Hippocampal formation (tissue), 2 donors: ENCODE measurements at regions not wholly inside any gene's neighbourhood (a gene's known extent, or its start where the extent isn't known, plus 50 kb on each side); places are given as distances from the start of the nearest gene placed in this dataset.
"Not testable (repeated sequence)": the region's sequence is repeated elsewhere in the genome, so short reads cannot be mapped to it uniquely, and the experiment has no call there.

ENCODE experiments used
- DNase-seq, 2 donors: peaks; one replicate each; lab custom pipeline; 2025; lab: John Stamatoyannopoulos, UW

DNA sequence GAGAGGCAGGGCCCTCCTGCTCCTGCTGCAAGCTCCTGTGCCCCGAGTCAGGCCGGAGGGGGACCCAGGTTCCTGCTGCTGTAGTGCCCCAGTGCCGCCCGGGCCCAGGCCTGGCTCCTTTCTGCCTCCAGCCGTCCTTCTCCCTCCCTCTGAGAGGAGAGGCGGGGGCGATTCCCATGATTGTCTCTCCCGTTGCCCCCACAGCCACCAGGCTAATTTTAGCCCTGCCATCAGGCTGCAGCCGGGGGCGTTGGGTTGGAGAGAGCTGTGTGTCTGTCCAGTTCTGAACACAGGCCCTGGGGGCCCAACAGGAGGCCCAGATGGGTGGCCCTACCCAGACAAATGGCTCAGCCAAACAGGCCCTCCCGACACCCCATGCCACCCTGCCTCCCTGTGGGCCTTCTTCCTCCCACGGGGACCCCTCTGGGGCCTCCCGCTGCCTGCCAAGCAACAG is 214.8 kb downstream of the TBC1D2B start:
- DNase-seq, result no peak

DNA sequence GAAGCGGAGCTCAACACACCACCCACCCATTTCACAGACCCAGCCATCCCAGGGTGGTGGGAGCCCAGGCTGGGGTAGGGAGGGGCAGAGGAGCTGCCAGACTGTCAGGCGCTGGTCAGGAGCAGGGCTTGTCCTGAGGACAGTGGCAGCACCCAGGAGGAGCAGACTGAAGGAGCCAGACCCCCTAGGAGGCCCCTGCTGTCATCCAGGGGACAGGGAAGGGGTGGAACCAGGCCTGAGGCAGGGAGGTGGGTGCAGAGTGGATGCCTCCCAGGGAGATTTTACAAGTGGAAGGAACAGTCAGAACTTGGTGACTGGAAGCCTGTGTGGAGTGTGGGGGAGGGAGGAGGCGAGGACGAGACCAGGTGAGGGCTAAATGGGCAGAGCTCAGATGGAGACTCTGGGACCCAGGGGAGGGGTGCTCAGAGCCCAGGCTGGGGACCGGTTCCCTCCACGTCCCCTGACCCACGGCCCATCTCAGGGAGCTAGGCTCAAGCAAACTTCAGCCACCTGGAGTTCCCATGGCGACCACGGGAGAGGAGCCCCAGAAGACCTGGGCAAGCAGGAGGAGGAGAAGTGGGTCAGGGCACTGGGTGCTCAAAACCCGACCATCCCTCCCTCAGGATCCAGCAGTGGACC is 215.4 kb downstream of the TBC1D2B start:
- not testable (repeated sequence) for DNase-seq

DNA sequence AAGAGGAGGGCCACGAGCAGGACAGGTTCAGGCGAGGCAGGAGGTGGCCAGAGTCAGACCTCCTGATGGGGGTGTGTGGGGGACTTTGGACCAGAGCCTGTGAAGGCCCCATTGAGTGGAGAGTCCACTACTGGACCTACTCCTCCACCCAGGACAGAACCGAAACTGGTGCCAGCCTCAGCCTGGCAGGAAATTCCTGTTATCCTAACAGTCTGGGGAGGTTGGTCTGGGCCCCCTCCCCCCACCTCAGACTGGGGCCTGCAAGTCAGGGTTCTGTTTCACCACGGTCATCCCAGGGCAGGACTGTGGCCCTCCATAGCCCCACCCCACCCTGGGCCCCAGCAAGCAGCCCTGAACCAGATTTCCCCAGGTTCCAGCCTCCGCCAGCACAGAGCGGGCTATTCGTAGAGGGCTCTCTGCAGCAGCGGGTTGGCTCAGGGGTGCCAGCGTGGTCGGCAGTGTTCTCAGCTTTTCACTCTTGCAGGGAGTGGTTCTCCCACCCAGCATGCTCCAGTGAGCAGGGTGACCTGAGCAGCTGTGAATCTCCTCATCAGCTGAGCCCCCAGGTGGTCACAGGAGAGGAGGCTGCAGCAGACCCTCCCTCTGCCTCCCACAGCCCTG is 217.3 kb downstream of the TBC1D2B start:
- DNase-seq, result no peak

DNA sequence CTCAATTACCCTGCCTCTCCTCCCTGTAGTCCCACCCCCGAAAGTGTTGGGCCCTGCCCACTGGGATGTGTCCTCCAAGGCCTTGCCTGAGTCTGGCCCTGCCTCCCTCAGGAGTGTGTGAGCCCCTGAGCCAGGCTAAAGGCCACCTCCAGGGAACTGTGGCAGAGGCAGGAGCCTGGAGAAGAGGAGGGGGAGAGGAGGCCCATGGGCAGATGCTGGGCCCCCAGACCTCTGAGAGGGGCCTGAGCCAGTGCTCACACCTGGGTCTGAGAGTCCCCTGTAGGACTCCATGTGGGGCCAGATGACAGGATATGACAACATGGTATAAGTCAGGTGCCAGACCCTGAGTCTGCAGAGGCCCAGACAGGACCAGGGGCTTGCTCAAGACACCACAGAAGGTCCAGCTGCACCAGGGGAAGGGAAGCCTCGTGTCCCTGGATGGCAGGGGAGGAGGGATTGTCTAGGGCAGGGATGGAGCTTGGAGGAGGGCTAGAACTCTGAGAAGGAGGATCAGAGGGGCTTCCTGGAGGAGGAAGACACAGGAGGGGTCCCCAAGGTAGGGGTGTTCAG is 217.9 kb downstream of the TBC1D2B start:
- DNase-seq, result no peak

DNA sequence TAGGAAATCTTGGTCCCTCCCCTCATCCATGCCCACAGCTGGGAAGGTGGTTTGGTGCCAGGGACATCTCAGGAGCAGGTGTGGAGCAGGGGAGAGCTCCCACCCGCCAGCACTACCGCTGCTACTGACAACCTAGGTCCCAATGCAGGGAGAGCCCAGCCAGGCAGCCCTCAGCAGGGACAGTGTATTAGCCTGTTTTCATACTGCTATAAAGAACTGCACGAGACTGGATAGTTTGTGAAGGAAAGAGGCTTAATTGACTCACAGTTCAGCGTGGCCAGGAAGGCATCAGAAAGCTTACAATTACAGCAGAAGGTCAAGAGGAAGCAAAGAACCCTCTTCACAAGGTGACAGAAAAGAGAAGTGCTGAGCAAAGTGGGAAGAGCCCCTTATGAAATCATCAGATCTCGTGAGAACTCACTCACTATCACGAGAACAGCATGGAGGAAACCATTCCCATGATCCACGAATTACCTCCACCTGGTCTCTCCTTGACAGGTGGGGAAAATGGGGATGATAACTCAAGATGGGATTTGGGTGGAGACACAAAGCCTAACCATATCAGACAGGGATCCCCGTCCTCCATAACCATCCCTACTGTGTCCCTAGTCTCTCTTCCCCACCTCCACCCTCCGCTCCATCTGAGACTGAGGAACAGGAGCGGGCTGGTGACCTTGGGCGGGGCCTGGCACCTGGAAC is 218.6 kb downstream of the TBC1D2B start:
- DNase-seq, result no peak

DNA sequence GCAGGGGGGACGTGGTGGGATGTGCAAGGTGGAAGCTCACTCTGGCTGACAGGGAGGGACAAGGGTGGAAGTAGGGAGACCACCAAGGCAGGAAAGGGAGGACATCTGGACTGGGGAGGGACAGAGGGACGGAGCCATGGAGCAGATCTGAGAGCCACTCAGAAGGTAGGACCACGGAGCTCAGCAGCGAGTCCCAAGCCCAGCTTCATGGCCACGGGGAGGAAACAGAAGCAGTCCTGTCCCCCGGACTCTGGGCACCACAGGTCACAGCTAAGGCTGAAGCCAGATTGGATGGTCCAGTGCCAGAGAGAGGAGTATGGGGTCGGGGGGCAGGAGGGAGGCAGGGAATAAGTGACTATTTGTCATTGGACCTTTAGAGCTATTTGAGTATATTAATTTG is 220.1 kb downstream of the TBC1D2B start:
- no peak for DNase-seq

DNA sequence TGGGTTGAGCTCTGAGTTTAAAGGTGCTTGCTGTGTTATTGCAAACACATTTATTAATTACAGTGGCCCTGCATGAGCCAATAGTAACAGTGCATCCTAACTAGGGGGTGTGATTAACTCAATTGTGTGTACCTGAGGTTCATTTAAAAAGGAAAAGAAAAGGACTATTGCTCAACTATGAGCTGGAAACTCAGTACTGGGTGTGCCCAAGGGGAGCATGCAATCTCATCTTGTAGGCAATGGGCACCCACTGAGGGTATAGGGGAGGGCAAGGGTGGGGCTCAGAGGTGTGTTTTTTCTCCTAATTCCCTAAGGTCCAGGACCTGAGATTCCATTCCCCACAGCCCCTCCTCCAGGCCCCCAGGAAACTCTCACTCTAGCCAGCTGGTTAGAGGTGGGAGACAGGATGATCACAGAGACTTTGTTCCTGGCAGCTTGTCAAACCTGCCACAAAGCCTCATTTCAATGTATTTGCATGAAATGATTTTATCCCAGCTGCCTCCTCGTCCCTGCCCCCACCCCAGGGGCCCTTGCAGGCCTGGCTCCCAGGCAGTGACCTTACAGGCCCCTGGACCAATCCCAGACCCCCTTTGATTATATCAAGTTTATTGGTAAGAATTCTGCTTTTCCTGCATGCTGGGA is 220.7 kb downstream of the TBC1D2B start:
- no peak for DNase-seq

DNA sequence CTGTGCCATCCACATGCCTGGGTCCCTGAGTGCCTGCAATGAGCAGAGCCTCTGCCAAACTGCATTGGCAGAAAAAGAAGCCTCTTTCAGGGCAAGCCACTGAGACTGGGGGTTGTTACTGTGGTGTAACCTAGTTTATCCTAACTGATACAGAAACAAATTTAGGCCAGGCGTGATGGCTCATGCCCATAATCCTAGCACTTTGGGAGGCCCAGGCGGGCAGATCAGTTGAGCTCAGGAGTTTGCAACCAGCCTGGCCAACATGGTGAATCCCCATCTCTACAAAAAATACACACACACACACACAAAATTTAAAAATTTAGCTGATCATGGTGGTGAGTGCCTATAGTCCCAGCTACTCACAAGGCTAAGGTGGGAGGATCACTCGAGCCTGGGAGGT is 221.6 kb downstream of the TBC1D2B start:
- no peak for DNase-seq

DNA sequence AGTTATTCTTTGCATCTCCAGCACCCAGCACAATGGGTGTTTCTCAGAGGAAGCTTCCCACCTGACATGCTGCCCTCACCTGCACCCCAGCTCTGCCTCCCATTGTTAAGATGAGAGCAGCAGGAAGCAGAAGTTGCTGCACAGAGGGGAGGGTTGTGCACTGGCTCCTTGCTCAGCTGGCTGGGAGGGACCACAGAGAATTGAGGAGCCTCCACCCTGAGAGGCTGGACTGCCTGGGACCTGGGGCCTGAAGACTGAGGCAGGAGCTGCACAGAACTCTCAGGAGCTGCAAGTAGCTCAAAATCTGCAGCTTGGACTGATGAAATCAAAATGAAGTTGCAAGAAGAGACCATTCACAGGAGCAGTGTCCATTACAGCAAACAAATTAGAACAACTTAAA is 222.3 kb upstream of the LINGO1 start:
- DNase-seq, result no peak

DNA sequence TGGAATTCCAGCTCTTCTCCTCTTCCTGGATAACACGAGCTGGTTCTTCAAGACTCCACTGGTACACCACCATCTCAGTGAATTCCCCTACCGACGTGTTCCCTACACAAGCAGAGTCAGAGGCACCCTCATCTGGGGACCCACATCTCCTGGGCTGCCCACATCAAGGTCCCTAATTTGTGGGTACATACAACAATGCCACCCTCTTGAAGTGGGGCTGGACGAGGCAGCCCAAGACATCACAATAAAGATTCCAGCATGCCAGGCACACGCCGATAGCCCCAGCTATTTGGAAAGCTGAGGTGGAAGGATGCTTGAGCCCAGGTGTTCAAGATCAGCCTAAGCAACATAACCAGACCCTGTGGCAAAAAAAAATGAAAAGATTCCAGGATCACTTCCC is 221.2 kb upstream of the LINGO1 start:
- DNase-seq, result no peak

DNA sequence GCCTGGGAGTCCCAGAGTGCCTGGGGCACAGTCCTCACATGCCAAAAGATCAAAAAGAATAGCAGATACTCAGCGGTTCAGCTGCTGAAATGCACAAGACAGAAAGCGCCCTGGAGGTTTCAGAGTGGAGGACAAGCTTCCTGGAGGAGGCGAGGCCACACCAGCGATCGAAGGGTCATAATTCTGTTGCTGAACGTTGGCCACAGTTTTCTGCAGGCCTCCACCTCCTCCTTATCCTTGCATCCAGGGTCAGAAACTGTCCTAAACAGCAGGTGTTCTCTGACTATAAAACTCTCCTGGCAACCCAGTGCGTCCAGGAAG is 220.3 kb upstream of the LINGO1 start:
- no peak for DNase-seq

DNA sequence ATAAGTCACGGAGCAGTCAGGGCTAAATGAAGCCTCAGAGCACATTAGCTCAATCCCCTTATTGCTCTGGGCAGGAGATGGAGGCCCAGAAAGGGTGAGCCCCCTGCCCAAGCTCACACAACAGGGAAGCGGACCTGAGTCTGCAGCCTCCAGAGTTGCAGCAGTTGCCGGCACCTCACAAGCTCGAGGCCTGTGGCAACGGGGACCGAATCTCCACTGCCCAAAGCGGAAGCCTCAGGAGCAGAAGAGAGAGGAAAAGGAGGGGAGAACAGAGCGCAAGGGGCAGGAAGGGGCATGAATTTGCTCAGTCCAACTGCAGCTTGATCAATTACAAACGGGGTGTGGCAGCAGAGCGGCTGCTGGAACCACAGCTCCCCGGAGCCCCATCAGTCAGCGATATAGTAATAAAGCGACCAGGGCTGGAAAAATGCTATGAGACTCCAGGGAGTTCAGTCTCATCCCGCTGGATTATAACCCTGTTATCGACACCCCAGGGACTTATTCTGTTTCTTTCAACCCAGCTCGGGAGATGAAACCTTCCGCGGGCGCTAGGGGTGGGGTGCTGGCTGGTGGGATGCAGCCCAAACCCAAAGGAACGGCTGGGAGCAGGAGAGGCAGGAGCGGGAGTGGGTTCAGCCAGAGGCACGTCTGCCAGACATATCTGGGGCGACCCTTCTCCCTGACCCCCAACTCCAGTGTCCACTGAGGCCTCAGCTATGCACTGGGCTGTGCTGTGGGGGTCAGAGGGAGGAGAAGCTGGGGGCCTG is 219.7 kb upstream of the LINGO1 start:
- no peak for DNase-seq

DNA sequence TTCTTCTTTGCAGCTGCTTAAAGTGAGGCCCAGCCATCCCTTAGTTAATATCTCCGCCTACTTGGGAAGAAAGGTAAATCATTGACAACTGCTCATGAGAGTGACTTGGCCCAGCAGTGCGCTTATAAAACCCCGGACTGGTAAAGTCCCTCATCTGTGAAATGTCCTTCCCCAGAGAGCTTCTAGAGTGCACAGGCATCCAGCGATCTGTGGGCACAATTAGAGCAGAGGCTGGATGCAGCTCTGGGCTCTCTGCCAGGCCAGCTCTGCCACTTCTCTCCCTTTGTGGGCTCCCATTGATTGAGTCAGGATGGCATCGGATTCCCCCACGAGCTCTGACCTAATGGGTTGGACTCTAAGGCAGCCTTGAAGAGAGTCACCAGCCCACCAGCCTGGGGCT is 219.0 kb upstream of the LINGO1 start:
- peak in 1 of 2 donors; percentile 12 for DNase-seq

DNA sequence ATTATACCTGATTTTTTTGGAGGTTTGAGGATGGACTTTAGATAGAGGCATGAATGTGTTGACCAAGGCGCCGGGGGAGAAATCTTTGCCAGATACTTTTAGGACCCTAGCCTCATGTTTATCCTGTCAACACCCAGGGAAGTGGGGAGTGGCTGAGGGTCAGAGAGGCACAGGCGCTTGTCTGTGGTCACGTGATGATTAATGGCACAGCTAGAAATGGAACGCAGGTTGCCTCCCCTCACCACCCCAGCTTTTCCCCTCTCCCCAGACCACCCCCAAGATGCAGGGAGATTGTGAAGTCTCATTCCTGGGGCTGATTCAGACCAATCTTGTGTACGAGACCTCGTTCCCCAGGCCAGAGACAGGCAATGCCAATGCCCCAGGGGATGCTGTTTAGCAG is 218.4 kb upstream of the LINGO1 start:
- DNase-seq, result no peak

DNA sequence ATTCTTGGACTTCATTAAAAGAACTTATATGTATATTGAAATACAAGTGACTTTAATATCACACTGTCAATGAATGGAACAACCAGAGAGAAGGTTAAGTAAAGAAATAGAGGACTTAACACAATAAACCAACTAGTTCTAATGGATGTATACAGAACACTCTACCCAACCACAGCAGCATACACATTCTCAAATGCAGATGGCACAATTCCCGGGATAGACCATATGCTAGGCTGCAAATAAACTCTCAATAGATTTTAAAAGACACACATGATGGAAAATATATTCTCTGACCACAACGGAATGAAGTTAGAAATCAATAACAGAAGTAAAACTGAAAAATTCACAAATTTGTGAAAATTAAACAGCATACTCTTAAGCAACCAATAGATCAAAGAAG is 214.3 kb upstream of the LINGO1 start:
- no peak for DNase-seq

DNA sequence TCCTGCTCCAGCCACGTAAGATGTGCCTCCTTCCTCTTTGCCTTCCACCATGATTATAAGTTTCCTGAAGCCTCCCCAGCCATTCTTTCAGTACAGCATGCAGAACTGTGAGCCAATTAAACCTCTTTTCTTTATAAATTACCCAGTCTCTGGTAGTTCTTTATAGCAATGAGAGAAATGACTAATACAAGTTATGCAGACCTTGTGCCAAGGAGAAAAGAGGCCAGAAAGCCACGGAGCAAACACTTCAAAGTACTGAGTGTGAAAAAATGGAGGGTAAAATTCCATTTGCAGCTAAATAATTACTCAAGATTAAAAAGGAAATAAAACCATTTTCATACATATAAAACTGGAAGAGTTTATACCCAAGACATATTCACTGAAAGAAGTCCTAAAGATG is 213.6 kb upstream of the LINGO1 start:
- DNase-seq, result no peak

DNA sequence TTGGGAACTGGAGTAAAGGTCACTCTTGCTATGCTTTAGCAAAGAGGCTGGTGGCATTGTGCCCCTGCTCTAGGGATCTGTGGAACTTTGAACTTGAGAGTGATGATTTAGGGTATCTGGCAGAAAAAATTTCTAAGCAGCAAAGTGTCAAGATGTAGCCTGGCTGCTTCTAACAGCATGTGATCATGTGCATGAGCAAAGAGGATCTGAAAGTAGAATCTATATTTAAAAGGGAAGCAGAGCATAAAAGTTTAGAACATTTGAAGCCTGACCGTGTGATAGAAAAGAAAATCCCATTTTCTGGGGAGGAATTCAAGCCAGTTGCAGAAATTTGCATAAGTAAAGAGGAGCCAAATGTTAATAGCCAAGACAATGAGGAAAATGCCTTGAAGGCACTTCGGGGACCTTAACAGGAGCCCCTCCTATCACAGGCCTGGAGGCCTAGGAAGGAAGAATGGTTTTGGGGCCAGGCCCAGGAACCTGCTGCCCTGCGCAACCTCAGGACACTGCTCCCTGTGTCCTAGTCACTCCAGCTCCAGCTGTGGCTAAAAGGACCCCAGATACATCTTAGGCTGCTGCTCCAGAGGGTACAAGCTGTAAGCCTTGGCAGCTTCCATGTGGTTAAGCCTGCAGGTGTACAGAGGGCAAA is 212.2 kb upstream of the LINGO1 start:
- DNase-seq, result no peak

DNA sequence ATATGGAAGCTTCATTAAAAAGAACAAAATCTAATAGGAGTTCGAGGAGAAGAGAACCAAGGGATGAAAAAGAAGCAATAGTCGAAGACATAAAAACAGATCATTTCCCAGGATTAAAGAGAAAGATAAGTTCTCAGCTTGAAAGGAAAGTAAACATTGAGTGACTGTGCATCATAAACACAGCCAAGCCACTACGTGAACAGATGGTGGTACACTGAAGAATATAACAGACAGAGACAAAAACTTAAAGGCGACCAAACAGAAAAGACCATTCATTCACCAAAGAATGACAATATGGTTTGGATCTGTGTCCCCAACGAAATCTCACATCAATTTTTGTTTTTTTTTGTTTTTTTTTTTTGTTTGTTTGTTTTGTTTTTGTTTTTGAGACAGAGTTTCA is 210.8 kb upstream of the LINGO1 start:
- DNase-seq, result no peak

DNA sequence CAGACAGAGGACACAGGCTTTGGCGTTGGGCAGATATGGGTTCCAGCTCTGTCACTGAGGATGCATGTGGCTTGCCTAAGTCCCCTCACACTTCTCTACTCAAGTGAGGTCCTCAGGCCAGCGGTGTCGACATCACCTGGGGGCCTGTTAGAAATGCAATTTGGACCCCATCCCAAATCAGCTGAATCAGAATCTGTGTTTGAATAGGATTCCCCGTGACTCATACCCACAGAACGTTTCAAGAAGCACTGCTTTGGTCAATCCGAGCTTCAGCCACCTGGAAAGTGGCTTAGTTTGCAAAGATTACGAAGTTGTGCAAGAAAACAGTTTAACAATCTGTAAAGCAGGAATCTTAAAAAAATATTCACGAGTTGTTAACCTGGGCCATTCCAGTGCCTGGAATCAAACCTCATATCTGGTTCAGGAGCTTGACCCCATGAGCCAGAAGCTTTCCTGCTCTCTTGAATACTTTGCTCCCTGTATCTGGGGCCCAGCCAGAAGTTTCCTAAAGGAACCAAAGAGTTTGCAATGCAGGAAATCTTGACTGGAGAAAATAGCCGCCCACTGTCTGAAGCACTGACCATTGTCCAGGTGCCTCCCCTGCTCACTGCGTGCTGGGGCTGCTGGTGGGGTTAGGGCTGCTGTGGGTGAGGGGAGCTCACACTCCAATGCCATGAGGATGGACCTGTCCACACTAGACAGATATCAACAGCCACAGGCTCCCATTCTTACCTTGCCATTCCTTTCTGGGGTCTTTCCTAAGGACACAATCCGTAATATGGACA is 208.5 kb upstream of the LINGO1 start:
- no peak for DNase-seq
